Trophoblast cell (in vitro differentiated cells and primary cell): ENCODE measurements at regions not wholly inside any gene's neighbourhood (a gene's known extent, or its start where the extent isn't known, plus 50 kb on each side); places are given as distances from the start of the nearest gene placed in this dataset.

ENCODE experiments used
- DNase-seq, 2 donors: peaks; one replicate each; pipeline ENCODE4 v3.0.0-alpha.2; 2016
- H2AFZ ChIP-seq: 2 replicates; pipeline ENCODE4 v1.6.1; 2013; ENCODE audit warnings: low read length, moderate library complexity, mild to moderate bottlenecking; ENCODE audit not compliant: insufficient read depth, poor library complexity
- H2AK5ac ChIP-seq: 2 replicates; pipeline ENCODE4 v1.6.1; 2013; ENCODE audit warnings: mild to moderate bottlenecking, low read length
- H2BK120ac ChIP-seq: 2 replicates; pipeline ENCODE4 v1.6.1; 2013; ENCODE audit warnings: low read length, mild to moderate bottlenecking, moderate library complexity; ENCODE audit not compliant: insufficient read depth, poor library complexity
- H2BK12ac ChIP-seq: 2 replicates; pipeline ENCODE4 v1.6.1; 2013; ENCODE audit warnings: mild to moderate bottlenecking, low read length, moderate library complexity
- H2BK5ac ChIP-seq: 2 replicates; pipeline ENCODE4 v1.6.1; 2013; ENCODE audit warnings: low read length, low read depth, moderate library complexity, mild to moderate bottlenecking; ENCODE audit not compliant: poor library complexity
- H3K14ac ChIP-seq: 2 replicates; pipeline ENCODE4 v1.6.1; 2013; ENCODE audit warnings: mild to moderate bottlenecking, low read length
- H3K18ac ChIP-seq: 2 replicates; pipeline ENCODE4 v1.6.1; 2013; ENCODE audit warnings: mild to moderate bottlenecking, low read length
- H3K23ac ChIP-seq: 2 replicates; pipeline ENCODE4 v1.6.1; 2013; ENCODE audit warnings: low read length
- H3K27ac ChIP-seq: 2 replicates; pipeline ENCODE4 v1.5.1; 2013; ENCODE audit warnings: low read depth, mild to moderate bottlenecking, inconsistent platforms, low read length, moderate library complexity
- H3K27me3 ChIP-seq: 2 replicates; pipeline ENCODE4 v1.6.1; 2013; ENCODE audit warnings: inconsistent platforms, mild to moderate bottlenecking, low read length, moderate library complexity; ENCODE audit not compliant: insufficient read depth
- H3K36me3 ChIP-seq, 2 experiments: 1 replicate in 1 of 2; 2 replicates in 1 of 2; pipeline ENCODE4 v1.6.1; 2013; ENCODE audit warnings: low read length in 2 of 2, mild to moderate bottlenecking in 2 of 2, moderate library complexity in 1 of 2; ENCODE audit not compliant: insufficient read depth in 2 of 2, control insufficient read depth in 1 of 2
- H3K4ac ChIP-seq: 2 replicates; pipeline ENCODE4 v1.6.1; 2013; ENCODE audit warnings: low read depth, mild to moderate bottlenecking, low read length, moderate library complexity
- H3K4me1 ChIP-seq, 2 experiments: 1 replicate in 1 of 2; 2 replicates in 1 of 2; pipeline ENCODE4 v1.6.1; 2013; ENCODE audit warnings: low read length in 2 of 2, mild to moderate bottlenecking in 2 of 2, moderate library complexity in 1 of 2; ENCODE audit not compliant: insufficient read depth in 2 of 2, control insufficient read depth in 1 of 2
- H3K4me2 ChIP-seq: 2 replicates; pipeline ENCODE4 v1.6.1; 2013; ENCODE audit warnings: inconsistent platforms, mild to moderate bottlenecking, low read length, moderate library complexity
- H3K4me3 ChIP-seq: 2 replicates; pipeline ENCODE4 v1.5.1; 2013; ENCODE audit warnings: mild to moderate bottlenecking, low read depth, low read length, inconsistent platforms
- H3K79me1 ChIP-seq: one replicate; pipeline ENCODE4 v1.6.1; 2013; ENCODE audit warnings: low read length
- H3K79me2 ChIP-seq: 2 replicates; pipeline ENCODE4 v1.6.1; 2013; ENCODE audit warnings: low read length, mild to moderate bottlenecking; ENCODE audit not compliant: control insufficient read depth, insufficient read depth, poor library complexity
- H3K9ac ChIP-seq: 2 replicates; pipeline ENCODE4 v1.6.1; 2013; ENCODE audit warnings: mild to moderate bottlenecking, low read length
- H3K9me3 ChIP-seq: 2 replicates; pipeline ENCODE4 v1.6.1; 2013; ENCODE audit warnings: low read depth, mild to moderate bottlenecking, control low read depth, inconsistent platforms, low read length; ENCODE audit not compliant: insufficient read depth
- H4K12ac ChIP-seq: 2 replicates; pipeline ENCODE4 v1.6.1; 2013; ENCODE audit warnings: low read depth, mild to moderate bottlenecking, low read length, moderate library complexity
- H4K8ac ChIP-seq: 2 replicates; pipeline ENCODE4 v1.6.1; 2013; ENCODE audit warnings: low read depth, mild to moderate bottlenecking, low read length, moderate library complexity
- H4K91ac ChIP-seq: one replicate; pipeline ENCODE4 v1.6.1; 2013; ENCODE audit warnings: low read depth, mild to moderate bottlenecking, low read length, moderate library complexity
- WGBS: extraction: QIAGEN DNeasy Blood & Tissue Kit; methylation state at CpG from one replicate; pipeline ENCODE4 v1.1.7; 2013; ENCODE audit warnings: missing lambda C conversion rate; ENCODE audit not compliant: insufficient read length, insufficient coverage; ENCODE audit errors: extremely low coverage; 5-methylcytosine and 5-hydroxymethylcytosine counted together

- no peaks in the 10 kb centered on the region for H3K79me2 ChIP-seq
- H2BK5ac ChIP-seq, result no peak overlapping the region
- H3K4me2 ChIP-seq, result no peak overlapping the region
- H3K36me3 ChIP-seq, result no peaks in the 10 kb centered on the region
- H3K4ac ChIP-seq, result no peak overlapping the region
- no peak overlapping the region for H3K4me3 ChIP-seq
- peaks cover 4 to 5% of the 10 kb centered on the region in 2 experiments for H3K4me1 ChIP-seq
- H2BK12ac ChIP-seq, result peak overlapping the region; percentile 52
- H3K79me1 ChIP-seq, result no peaks in the 10 kb centered on the region
- no peak overlapping the region for H2AFZ ChIP-seq
- no CpG with 5 or more reads among the region's 1 CpG for WGBS
- no peak overlapping the region for H3K23ac ChIP-seq
- DNase-seq, result no peak
- H3K9ac ChIP-seq, result no peak overlapping the region
- no peak overlapping the region for H3K18ac ChIP-seq
- no peaks in the 10 kb centered on the region for H3K27me3 ChIP-seq
- H3K9me3 ChIP-seq, result no peaks in the 10 kb centered on the region
- no peak overlapping the region for H2AK5ac ChIP-seq
- H3K14ac ChIP-seq, result no peak overlapping the region
- no peak overlapping the region for H4K91ac ChIP-seq
- H2BK120ac ChIP-seq, result no peak overlapping the region
- H4K12ac ChIP-seq, result no peak overlapping the region
- no peak overlapping the region for H4K8ac ChIP-seq
- no peak overlapping the region for H3K27ac ChIP-seq
These were observed 541.2 kb upstream of the TRPC7 start for GRCh38 chr5:136906545-136906944.

GRCh38 chr5:136905571-136905970 lies 540.2 kb upstream of the TRPC7 start:
- Histone ChIP-seq H3K27me3 (no peaks in the 10 kb centered on the region), H3K36me3 (no peaks in the 10 kb centered on the region), H3K23ac (no peak overlapping the region), H2AK5ac (no peak overlapping the region), H3K79me1 (no peaks in the 10 kb centered on the region), H3K18ac (no peak overlapping the region), H4K91ac (no peak overlapping the region), H2BK120ac (no peak overlapping the region), H2BK5ac (no peak overlapping the region), H3K14ac (no peak overlapping the region), H2BK12ac (no peak overlapping the region), H3K4me1 (peaks cover 4 to 5% of the 10 kb centered on the region in 2 experiments), H3K4me2 (no peak overlapping the region), H3K4me3 (no peak overlapping the region), H3K27ac (no peak overlapping the region), H3K9ac (no peak overlapping the region), H4K8ac (no peak overlapping the region), H3K4ac (no peak overlapping the region), H4K12ac (no peak overlapping the region), H3K9me3 (no peaks in the 10 kb centered on the region), H3K79me2 (no peaks in the 10 kb centered on the region), H2AFZ (no peak overlapping the region)
- no peak for DNase-seq

GRCh38 chr5:136894070-136894469 lies 528.7 kb upstream of the TRPC7 start:
- Histone ChIP-seq H4K8ac (no peak overlapping the region), H3K14ac (no peak overlapping the region), H2BK120ac (no peak overlapping the region), H3K27ac (no peak overlapping the region), H3K36me3 (no peaks in the 10 kb centered on the region), H2BK5ac (no peak overlapping the region), H2BK12ac (no peak overlapping the region), H3K4me3 (no peak overlapping the region), H3K9ac (no peak overlapping the region), H3K79me2 (no peaks in the 10 kb centered on the region), H4K91ac (no peak overlapping the region), H3K18ac (no peak overlapping the region), H2AFZ (no peak overlapping the region), H3K4me2 (no peak overlapping the region), H3K27me3 (no peaks in the 10 kb centered on the region), H3K79me1 (no peaks in the 10 kb centered on the region), H4K12ac (no peak overlapping the region), H3K4ac (no peak overlapping the region), H3K4me1 (no peaks in the 10 kb centered on the region), H2AK5ac (no peak overlapping the region), H3K23ac (no peak overlapping the region), H3K9me3 (no peaks in the 10 kb centered on the region)
- WGBS, result no CpG with 5 or more reads among the region's 5 CpGs
- no peak for DNase-seq

- DNase-seq, result no peak
- no peak overlapping the region for H2BK120ac ChIP-seq
- no peaks in the 10 kb centered on the region for H3K4me1 ChIP-seq
- H3K27ac ChIP-seq, result no peak overlapping the region
- no peak overlapping the region for H3K14ac ChIP-seq
- no peaks in the 10 kb centered on the region for H3K79me2 ChIP-seq
- no peak overlapping the region for H4K91ac ChIP-seq
- H2BK12ac ChIP-seq, result no peak overlapping the region
- H3K4ac ChIP-seq, result no peak overlapping the region
- no CpG with 5 or more reads among the region's 3 CpGs for WGBS
- no peak overlapping the region for H4K12ac ChIP-seq
- no peak overlapping the region for H2AK5ac ChIP-seq
- no peak overlapping the region for H4K8ac ChIP-seq
- H3K4me2 ChIP-seq, result no peak overlapping the region
- no peaks in the 10 kb centered on the region for H3K9me3 ChIP-seq
- no peak overlapping the region for H3K4me3 ChIP-seq
- no peaks in the 10 kb centered on the region for H3K27me3 ChIP-seq
- no peak overlapping the region for H3K23ac ChIP-seq
- H2AFZ ChIP-seq, result no peak overlapping the region
- H3K18ac ChIP-seq, result no peak overlapping the region
- no peak overlapping the region for H3K9ac ChIP-seq
- no peaks in the 10 kb centered on the region for H3K36me3 ChIP-seq
- H2BK5ac ChIP-seq, result no peak overlapping the region
- H3K79me1 ChIP-seq, result no peaks in the 10 kb centered on the region
These were observed 526.7 kb upstream of the TRPC7 start for GRCh38 chr5:136892000-136892399.
